HG03460 (cell line): ENCODE measurements at regions not wholly inside any gene's neighbourhood (a gene's known extent, or its start where the extent isn't known, plus 50 kb on each side); places are given as distances from the start of the nearest gene placed in this dataset.

ENCODE experiments used
- ATAC-seq: cut with Tn5 transposase; IDR thresholded peaks from one replicate; pipeline ENCODE4 v1.9.1; 2021; ENCODE audit not compliant: unreplicated experiment

DNA sequence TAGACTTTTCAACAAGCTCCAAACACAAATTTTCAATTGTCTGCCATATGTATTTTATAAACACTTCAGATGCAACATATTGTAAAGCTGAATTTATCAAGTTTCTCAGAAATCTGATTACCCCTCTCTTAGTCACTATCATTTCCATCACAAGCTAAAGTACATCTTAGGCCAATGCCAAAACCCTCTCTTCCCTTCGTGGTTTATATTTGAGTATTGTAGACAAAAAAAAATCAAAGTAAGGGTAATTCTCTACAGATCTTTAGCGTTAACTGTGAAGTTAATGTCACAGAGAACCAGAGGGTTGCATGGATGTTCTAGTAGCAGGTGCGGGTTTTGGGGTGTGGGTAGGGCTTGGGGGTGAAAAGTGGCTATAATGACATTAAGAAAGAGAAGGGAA lies 387.7 kb upstream of the PTGER4 start:
- no peak for ATAC-seq

DNA sequence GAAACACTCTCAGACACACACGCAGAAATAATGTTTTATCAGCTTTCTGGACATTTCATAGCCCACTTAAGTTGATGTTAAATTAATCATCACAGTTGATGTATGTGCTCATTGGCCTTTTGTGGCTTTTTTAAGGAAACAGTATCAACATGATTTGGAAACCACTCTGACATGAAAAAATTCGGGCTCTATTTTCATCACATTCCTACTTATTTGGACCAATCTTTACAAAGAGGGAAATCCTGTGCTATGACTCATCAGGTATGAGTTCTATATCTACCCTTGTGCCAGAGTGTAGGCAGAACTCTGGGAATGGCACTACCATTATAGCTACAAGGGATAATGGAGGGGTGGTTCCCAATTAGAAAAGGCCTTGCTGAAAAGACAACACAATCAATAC lies 388.4 kb upstream of the PTGER4 start:
- no peak for ATAC-seq

DNA sequence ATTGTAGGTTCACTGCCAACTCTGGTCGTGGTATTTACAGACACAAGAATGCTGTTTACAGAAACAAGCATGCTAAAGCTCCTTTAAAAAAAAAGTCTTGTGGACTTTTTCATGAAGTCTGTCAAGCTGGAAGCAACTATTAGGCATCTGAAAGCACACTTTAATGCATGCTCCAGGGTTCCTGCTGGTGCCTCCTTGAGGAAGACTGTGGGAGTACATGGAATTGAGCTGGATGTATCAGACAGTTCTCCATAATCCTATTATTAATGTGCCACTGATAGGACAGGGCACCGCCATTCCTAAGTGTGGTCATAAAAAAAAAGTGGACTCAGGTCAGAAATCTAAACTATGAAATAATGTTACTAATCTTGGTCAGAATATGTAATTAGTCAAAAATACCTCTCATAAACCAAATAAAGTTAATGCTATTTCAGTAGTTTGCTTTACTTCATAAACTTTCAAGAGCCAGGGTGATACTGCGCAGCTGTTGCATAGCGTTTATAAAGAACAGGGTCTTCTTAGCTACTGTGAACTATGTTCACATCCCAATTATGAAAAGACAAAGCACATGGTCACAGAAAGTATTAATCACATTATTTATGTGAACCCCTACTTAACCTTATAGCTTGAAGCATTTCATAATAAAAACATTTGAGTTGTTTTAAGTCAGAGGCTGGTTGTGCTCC lies 390.8 kb upstream of the PTGER4 start:
- ATAC-seq: no peak

DNA sequence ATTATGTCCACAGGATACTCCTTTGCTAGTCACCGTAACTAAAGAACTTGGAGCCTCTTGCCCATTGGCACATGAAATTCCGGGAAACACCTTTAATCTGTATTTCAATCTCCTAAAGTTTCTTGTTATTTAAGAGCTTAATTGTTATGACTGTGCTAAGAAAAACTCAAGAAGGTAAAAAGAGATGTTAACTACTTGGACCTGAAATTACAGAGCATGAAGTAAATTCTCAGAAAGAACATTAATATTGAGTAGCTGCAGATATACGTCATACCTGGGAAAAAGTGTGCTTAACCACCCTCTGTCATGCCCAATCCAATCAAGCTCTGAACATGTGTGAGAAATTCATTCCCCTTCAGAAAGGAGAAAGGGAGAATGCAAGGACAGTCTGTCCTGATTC lies 394.9 kb upstream of the PTGER4 start:
- ATAC-seq: no peak

DNA sequence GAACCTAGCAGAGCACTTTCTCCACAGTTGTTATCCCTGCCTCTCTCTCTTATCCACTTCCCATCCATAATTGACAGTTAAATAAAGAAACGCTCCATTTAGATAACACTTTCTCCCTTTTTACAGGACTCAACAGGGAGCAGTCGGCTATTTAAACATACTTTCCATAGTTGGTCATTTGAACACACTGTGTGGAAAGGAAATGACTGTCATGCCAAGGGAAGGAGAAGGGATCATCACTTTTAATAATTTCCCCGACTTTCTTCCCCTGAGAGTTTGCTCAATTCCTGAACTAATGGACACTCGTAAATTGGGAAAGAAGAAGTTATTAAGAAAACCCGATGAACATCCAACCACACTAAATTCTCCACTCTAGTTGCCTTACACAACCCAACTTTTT lies 400.8 kb upstream of the PTGER4 start:
- ATAC-seq: no peak

DNA sequence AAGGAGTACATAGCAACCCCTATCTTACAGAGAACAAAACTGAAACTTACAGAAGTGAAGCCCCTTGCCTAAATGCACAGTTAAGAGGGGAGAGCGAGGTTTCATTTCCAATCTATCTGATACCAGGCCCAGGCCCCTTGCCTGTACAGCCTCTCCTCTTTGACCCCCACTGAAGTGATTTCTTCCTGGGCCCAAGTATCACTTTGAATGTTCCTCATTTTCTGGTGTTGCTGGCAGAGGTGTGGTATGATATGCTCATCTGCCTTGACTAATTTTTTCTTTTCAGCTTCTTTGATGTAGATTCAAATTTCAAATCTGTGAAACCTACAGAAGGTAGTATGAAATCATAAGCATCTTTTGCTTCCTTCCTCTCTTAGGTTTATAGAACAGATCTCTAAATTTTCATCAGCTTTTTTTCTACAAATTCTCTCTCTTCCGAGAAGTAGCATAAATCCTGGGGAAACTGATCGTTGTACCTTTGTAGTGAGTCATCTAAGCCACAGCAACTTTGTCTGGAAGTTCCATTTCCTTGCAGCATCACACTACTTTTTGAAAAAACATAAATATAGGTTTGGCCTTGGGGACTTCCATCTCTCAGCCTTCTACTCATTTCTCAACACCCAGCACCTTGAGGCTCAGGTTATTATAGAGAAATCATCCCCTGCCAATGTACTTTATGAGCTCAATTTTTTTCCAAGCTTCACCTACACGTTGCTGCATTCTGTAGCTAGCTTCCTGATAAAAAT lies 402.4 kb upstream of the PTGER4 start:
- peak; percentile 59 for ATAC-seq

DNA sequence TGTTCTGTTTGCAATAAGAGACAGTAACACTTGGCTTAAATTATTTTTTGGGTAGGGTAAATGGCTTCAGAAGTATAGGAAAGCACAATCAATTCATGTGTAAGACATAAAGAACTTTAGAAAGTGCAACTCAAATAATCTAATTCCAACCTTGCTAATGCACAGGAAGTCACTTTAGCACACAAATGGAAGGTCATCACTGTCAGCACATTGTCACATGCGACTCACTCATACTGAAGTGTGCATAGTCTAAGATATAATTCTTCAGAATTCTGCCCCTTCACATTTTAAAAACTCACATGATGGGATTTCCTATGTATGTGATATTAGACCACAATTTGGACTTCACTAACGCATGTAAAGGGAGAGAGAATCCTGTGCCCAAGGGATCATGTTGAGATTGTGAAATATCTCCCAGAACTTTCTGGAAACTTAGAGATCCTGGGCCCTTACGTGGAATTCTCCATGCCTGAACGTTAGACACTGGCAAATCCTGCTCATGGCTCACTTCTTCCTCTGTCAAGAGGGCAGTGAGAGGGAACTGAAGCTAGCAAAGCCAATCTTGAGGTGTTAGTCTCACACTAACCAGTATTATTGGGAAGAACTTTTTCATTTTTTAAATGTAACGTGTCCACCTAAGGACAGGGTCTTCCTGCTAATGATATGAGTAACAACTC lies 403.2 kb upstream of the PTGER4 start:
- ATAC-seq: no peak

DNA sequence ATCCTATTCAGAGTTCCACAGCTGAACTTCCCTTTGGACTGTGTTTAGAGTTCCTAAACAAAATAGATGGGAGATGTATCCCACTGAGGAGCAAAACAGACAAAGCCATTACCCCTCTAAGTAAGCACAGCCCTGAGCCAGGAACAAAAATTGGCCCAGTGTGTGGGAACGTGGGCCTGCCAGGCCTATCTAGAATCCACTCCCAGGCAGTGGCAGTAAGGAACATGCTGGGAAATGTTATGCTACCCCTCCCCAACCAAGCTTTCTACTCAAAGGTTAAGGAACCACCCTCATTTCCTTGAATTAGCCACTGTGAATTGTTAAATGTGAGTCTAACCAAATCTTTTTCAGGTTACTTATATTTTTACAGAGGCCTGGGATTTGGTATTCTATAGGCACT lies 405.1 kb upstream of the PTGER4 start:
- no peak for ATAC-seq

DNA sequence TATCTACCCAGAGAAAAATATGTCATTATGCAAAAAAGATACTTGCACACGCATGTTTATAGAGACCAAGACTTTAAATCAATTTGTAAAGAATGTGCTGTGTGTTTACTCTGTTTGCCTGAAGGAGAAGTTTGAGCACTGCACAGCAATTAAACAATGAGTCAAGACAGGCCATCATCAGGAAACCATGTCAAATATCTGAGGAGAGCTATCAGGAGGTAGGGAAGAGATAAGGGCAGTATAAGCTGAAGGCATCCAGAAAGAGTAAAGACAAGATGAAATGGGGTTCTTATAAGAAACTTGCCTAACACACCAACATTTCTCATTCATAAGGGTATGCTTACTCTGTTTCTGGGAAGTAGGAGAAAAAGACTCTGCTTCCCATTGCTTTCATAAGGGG lies 405.8 kb upstream of the PTGER4 start:
- ATAC-seq: no peak

DNA sequence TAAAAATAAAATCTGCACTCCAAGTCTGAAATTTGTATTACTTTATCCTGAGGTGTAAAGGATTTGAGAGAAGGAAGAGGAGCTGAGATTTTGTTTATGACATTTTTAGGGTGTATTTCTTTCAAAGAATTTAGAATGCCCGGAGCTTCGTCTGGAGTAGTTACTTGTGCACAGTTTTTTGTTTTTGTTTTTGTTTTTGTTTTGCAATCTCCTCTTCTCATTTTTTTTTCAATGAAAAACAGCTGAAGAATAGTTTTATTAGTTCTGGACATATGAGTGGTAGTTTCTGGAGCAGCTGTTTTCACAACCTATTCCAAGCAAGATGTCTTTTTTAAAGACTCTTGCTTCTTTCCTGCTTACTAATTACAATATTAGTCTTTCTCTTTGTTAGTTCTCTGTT lies 408.2 kb upstream of the PTGER4 start:
- no peak for ATAC-seq

DNA sequence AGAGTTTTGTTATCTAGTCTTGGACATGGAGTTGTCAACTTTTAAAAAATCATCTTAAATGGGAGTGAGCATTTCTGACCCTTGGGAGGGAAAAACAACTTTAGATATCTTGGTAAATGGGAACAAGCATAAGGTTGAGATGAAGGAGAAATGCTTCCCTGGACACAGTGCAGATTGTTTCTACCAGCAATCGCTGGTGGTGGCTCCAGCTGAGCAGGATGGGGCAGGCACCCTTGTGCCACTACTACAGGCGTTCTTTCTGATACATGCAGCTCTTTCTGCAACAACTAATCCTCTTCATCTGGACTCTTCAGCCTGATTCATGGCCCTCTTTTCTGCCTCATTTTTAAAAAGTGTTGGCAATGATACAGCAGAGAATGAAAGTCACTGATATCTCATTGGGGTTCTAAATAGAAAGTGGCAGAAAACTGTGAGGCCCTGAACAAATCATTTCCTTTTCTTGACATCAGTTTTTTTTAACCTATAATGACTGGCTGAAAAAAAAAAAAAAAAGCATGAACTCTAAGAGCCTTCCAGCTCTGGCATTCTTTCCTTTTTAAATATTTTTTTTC lies 409.4 kb upstream of the PTGER4 start:
- ATAC-seq: no peak

DNA sequence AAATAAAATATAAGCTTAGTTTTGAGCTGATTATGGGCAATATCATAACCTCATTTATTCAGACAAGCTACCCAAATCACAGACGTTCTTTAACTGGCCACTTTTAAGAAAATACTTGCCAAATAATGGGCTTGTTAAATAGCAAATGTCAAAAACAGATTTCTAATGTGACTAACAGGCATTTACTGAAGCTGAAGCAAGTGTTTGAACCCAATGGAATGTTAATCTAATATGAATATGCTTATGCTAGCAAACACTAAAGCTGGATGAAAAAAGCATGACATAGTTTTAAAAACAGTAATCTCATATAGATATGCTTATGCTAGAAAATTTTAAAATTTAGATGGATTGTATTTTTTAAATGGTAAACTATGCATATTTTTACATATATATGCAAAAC lies 411.6 kb upstream of the PTGER4 start:
- no peak for ATAC-seq

DNA sequence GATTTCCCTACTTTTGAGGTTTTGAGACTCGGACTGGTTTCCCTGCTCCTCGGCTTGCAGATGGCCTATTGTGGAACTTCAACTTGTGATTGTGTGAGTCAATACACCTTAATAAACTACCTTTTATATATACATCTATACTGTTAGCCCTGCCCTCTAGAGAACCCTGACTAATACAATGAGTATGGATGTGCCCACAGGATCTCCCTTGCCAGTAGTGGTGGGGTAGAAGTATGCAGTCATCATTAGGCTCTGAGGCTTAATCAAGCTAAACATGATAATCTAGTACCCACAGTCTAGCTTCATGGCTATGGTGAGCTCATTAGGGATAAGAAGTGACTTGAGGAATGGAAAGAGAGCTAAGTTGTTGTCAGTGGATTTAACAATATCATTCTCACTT lies 412.8 kb upstream of the PTGER4 start:
- ATAC-seq: no peak

DNA sequence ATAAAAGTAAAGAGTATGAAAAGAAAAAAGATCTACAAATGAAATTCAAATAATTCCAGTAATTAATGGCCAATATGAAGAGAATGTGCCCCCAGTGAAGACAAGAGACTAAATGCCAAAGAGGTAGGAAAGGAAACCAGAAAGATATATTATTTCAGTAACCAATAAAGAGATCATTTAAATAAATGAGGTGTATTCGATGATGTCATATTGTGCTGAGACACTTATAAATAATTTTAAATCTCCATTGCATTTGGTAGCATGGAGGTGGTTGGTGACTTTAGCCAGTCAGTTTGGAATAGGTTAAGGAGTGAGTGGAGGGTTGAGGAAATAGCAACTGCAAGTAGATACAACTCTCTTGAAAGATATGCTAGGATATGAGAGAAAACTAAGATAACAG lies 417.7 kb upstream of the PTGER4 start:
- ATAC-seq: no peak

DNA sequence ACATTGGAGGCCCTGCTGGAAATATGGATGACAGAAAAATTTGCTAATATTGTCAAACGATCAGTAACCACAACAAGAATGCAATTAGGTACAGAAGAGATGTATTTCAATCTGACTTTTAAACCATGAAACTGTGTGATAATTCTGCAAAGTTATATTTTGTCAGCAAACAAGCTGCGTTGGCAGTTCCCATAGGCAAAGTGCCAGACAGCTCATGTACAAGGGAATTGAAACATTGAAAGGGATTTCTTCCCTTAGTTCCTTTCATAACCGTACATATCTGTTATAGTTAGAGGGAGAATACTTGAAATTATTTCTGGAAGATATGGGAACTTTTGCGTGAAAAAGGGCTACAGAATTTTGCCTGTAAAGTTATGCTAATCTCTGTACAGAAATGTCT lies 419.4 kb upstream of the PTGER4 start:
- ATAC-seq: no peak

DNA sequence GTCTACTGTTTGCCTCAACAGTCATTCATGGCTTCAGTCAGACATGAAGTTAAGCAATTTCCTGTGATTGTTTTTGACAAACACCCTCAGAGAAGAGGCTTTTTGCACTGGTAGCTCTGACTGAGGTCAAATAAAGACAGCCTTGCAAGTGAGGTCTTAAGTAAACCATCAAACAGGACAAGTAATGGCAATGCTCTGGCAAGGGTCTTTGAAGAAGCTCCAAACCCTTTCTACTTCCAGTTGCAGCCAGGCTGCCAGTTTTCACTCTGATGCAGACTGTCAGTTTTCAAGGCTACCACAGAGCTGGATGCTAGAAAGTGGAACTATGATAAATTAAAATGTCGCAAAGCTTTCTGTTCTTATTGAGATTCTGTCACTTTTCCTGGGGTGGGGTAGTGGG lies 421.5 kb upstream of the PTGER4 start:
- no peak for ATAC-seq

DNA sequence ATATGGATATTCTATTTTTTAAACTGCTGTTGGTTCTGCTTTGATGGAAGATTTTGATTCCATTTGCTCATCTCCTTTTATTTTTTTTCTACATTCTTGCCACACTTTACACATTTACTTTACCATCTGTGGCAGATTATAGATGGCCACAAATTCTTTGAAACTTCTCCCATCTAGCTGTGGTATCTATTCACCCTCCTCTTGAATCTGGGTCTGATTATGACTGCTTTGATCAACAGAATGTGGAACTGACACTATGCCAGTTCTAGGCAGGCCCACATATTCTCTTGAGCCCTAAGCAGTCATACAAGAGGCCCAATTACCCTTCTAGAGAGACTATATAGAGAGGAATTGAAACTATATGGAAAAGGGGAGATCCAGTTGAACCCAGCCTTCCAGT lies 439.0 kb upstream of the PTGER4 start:
- no peak for ATAC-seq

DNA sequence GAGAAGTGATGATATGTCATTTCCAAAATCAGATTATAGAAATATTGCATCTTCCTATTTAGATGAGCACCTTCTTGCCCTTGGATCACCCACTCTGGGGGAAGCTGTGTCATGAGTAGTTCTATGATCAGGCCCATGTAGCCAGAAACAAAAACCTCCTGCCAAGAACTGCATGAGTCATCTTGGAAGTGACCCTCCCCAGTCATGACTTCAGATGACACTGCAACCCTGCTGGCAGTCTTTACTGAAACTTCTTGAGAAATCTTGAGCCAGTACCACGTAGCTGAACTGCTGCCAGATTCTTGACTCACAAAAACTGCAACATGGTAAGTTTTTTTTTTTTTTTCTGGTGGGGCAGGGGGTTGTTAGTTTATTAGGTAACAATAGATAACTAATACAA lies 439.6 kb upstream of the PTGER4 start:
- ATAC-seq: no peak

DNA sequence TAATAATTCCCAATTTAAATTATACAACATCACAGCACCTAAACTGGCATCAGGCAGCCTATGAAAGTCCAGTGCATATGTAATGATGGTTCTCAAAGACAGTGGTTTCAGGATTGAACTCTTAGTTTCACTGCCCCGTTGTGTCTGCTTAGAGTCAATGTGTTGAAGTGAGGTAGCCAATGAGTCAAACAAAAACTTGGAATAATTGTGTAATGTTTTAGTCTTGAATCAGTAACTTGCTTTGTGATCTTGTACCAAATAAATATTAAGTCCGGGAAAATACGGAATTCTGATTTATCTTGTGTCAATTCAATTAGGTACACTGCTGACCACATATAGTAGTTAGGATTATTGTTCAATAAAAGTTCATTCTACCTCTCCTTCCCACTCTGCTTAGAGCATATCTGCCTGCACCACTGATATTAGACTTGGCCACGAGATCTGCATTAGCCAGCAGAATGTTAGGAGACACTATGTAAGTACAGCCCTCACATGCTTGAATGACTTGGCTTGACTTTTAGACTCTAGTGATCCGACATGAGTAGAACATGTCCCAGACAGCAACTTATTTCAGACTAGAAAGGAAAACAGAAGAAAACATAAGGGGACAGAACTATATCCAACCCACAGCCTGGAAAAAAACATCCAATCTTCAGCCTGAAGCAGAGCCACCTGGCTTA lies 441.5 kb upstream of the PTGER4 start:
- no peak for ATAC-seq

DNA sequence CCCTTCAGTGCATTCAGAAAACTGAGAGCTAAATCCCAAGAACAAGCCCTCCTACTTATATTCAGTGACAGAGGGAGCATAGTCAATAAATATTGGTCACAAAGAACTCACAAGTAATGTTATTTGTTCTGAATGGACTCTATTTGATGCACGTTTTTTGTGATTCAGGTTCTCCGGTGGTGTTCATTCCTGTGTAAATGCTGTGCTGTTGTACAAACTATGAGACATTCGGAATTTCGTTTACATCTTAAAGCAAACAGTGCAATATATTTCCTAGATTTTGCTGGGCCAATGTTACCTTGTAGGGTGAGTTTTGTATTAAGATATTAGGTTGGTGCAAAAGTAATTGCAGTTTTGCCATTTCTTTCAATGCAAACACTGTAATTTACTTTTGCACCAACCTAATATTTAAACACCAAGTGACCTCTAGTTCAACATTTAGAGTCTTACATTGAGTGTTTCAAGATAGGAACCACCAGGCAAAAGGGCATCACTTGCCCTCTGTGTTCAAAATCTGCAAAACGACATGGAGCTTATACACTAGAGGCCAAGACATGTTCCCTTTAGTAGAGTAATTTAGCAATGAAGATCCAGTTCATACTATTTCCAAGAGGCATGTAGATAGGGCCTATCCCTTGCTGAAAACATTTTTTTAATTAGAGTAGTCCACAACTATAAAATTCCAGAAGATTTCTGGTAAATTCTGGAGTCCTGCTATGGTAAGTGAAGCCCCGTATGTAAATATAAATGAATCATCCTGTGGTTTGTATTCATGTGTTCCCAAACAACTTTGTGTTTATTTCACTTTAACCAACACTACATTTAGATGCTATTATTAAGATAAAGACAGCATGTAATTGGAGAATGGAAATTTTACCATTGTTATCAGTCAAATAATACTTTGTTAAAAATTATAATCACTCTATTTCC lies 444.0 kb upstream of the PTGER4 start:
- ATAC-seq: no peak
